ENCODE measurements at regions not wholly inside any gene's neighbourhood (a gene's known extent, or its start where the extent isn't known, plus 50 kb on each side); places are given as distances from the start of the nearest gene placed in this dataset.

DNA sequence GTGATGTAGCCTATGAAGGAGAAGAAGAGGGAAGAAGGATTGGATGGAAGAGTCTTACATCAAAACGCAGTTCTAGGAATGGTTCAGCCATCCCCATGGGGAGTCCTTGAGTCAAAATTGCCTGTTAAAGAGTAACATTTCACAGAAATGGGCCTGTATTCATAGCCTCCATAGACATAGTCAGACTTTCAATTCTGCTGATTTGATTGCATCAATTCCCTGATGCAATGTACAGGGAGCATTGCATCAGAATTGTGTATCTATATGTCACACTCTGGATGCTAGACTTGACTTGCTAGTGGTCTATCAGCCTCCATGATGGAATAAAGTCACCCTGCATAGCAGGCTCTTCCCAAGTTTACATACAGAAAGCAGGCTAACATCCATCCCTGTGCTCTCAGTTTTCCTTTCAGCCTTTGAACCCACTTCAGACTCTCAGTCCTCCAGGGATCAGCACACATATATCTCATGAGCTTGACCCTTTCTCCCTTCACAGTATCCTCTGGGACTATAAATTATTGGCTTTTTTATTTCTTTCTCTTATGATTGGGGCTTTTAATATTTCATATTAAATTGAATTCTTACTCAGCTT, 1111.7 kb upstream of the B3GALT2 start:
- TF ChIP-seq, protein P1, sequence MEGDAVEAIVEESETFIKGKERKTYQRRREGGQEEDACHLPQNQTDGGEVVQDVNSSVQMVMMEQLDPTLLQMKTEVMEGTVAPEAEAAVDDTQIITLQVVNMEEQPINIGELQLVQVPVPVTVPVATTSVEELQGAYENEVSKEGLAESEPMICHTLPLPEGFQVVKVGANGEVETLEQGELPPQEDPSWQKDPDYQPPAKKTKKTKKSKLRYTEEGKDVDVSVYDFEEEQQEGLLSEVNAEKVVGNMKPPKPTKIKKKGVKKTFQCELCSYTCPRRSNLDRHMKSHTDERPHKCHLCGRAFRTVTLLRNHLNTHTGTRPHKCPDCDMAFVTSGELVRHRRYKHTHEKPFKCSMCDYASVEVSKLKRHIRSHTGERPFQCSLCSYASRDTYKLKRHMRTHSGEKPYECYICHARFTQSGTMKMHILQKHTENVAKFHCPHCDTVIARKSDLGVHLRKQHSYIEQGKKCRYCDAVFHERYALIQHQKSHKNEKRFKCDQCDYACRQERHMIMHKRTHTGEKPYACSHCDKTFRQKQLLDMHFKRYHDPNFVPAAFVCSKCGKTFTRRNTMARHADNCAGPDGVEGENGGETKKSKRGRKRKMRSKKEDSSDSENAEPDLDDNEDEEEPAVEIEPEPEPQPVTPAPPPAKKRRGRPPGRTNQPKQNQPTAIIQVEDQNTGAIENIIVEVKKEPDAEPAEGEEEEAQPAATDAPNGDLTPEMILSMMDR (conservative IDR thresholded peaks at IDR 0.05; ENCODE audit: low read length), result no peak
- TF ChIP-seq EZH2phosphoT487 (IDR thresholded peaks at IDR 0.05; ENCODE audit: borderline replicate concordance), result no peak

All from Loucy (cell line).